MM.1S (cell line): ENCODE measurements at regions not wholly inside any gene's neighbourhood (a gene's known extent, or its start where the extent isn't known, plus 50 kb on each side); places are given as distances from the start of the nearest gene placed in this dataset.

Experiments
- DNase-seq: peaks from one replicate; pipeline ENCODE4 v3.0.0-alpha.2; 2015
- H2AFZ ChIP-seq: fragments of 300-600 bp; sonication (generic); 2 replicates; pipeline ENCODE4 v1.6.0; 2016; ENCODE audit warnings: antibody characterized with exemption, low read length
- H3F3A ChIP-seq: fragments of 300-600 bp; sonication (generic); 2 replicates; pipeline ENCODE4 v1.6.1; 2016; ENCODE audit warnings: mild to moderate bottlenecking, antibody characterized with exemption, low read length, moderate library complexity, mixed read lengths; ENCODE audit not compliant: insufficient read depth
- H3K27ac ChIP-seq: fragments of 300-600 bp; sonication (generic); 2 replicates; pipeline ENCODE4 v1.5.1; 2016; ENCODE audit warnings: mild to moderate bottlenecking, low read length
- H3K27me3 ChIP-seq: fragments of 300-600 bp; sonication (generic); replicated peaks from 2 replicates; pipeline ENCODE4 v1.6.0; 2016; ENCODE audit warnings: low read length; ENCODE audit not compliant: insufficient read depth
- H3K36me3 ChIP-seq: fragments of 300-600 bp; sonication (generic); replicated peaks from 2 replicates; pipeline ENCODE4 v1.6.1; 2016; ENCODE audit warnings: mild to moderate bottlenecking, low read length, mixed read lengths; ENCODE audit not compliant: insufficient read depth
- H3K4me1 ChIP-seq: fragments of 300-600 bp; sonication (generic); 2 replicates; pipeline ENCODE4 v1.6.1; 2016; ENCODE audit warnings: low read length, mixed read lengths
- H3K4me2 ChIP-seq: fragments of 300-600 bp; sonication (generic); 2 replicates; pipeline ENCODE4 v1.6.0; 2016; ENCODE audit warnings: low read depth, low read length
- H3K4me3 ChIP-seq: fragments of 300-600 bp; sonication (generic); 2 replicates; pipeline ENCODE4 v1.5.1; 2016; ENCODE audit warnings: low read length, mixed read lengths
- H3K79me2 ChIP-seq: fragments of 300-600 bp; sonication (generic); 2 replicates; pipeline ENCODE4 v1.6.1; 2016; ENCODE audit warnings: mixed run types, low read length, mixed read lengths
- H3K9ac ChIP-seq: fragments of 300-600 bp; sonication (generic); 2 replicates; pipeline ENCODE4 v1.6.1; 2016; ENCODE audit warnings: low read length, mixed read lengths
- H3K9me2 ChIP-seq: fragments of 300-600 bp; sonication (generic); replicated peaks from 2 replicates; pipeline ENCODE4 v1.6.1; 2016; ENCODE audit warnings: mild to moderate bottlenecking, low read length, mixed read lengths; ENCODE audit not compliant: insufficient read depth
- H3K9me3 ChIP-seq: fragments of 300-600 bp; sonication (generic); replicated peaks from 2 replicates; pipeline ENCODE4 v1.6.1; 2016; ENCODE audit warnings: mild to moderate bottlenecking, low read length, mixed read lengths; ENCODE audit not compliant: insufficient read depth
- H4K20me1 ChIP-seq: fragments of 300-600 bp; sonication (generic); 2 replicates; pipeline ENCODE4 v1.6.1; 2016; ENCODE audit warnings: mild to moderate bottlenecking, low read length, moderate library complexity, mixed read lengths; ENCODE audit not compliant: insufficient read depth
- CTCF ChIP-seq: fragments of 300-600 bp; sonication (generic); IDR thresholded peaks from 2 replicates; pipeline ENCODE4 v1.5.1; 2016; ENCODE audit warnings: antibody characterized with exemption, low read length, mixed read lengths
- EZH2 ChIP-seq: fragments of 300-600 bp; sonication (generic); optimal IDR thresholded peaks from 2 replicates; pipeline ENCODE3; 2017; ENCODE audit warnings: low read depth, mild to moderate bottlenecking, antibody characterized with exemption, low read length, mixed read lengths
- EZH2phosphoT487 ChIP-seq: fragments of 300-600 bp; sonication (generic); IDR thresholded peaks from 2 replicates; pipeline ENCODE4 v1.6.1; 2018; ENCODE audit warnings: antibody characterized with exemption, low read length

- H3K27me3 ChIP-seq = no peaks in the 10 kb centered on the region
- DNase-seq = no peak
- no peaks in the 10 kb centered on the region for H3K4me1 ChIP-seq
- H2AFZ ChIP-seq = no peak overlapping the region
- H3F3A ChIP-seq = no peaks in the 10 kb centered on the region
- no peaks in the 10 kb centered on the region for H3K9me3 ChIP-seq
- no peaks in the 10 kb centered on the region for H4K20me1 ChIP-seq
- H3K27ac ChIP-seq = no peak overlapping the region
- no peak overlapping the region for H3K4me2 ChIP-seq
- H3K79me2 ChIP-seq = no peaks in the 10 kb centered on the region
- H3K9ac ChIP-seq = no peak overlapping the region
- H3K9me2 ChIP-seq = no peaks in the 10 kb centered on the region
- H3K36me3 ChIP-seq = no peaks in the 10 kb centered on the region
- no peak for TF ChIP-seq CTCF
- TF ChIP-seq EZH2 = no peak
- no peak for TF ChIP-seq EZH2phosphoT487
- H3K4me3 ChIP-seq = no peak overlapping the region
These were observed 698.8 kb downstream of the DOK5 start for GRCh38 chr20:55174172-55174571.

- no peak overlapping the region for H3K9ac ChIP-seq
- no peak overlapping the region for H3K4me3 ChIP-seq
- no peak overlapping the region for H3K4me2 ChIP-seq
- H3F3A ChIP-seq = no peaks in the 10 kb centered on the region
- H3K79me2 ChIP-seq = no peaks in the 10 kb centered on the region
- no peak overlapping the region for H3K27ac ChIP-seq
- H3K4me1 ChIP-seq = no peaks in the 10 kb centered on the region
- no peaks in the 10 kb centered on the region for H3K9me3 ChIP-seq
- H3K27me3 ChIP-seq = no peaks in the 10 kb centered on the region
- H2AFZ ChIP-seq = no peak overlapping the region
- no peaks in the 10 kb centered on the region for H3K9me2 ChIP-seq
- no peak for DNase-seq
- H3K36me3 ChIP-seq = no peaks in the 10 kb centered on the region
- TF ChIP-seq EZH2 (no peak), CTCF (no peak), EZH2phosphoT487 (no peak)
- no peaks in the 10 kb centered on the region for H4K20me1 ChIP-seq
These were observed 698.2 kb downstream of the DOK5 start for GRCh38 chr20:55173601-55174000.

- Histone ChIP-seq H3K27me3 (no peaks in the 10 kb centered on the region), H3K4me2 (no peak overlapping the region)
- TF ChIP-seq CTCF (no peak), EZH2phosphoT487 (no peak), EZH2 (no peak)
These were observed 697.1 kb downstream of the DOK5 start for GRCh38 chr20:55172310-55173002.

More at GRCh38 chr20:55172310-55173002, 697.1 kb downstream of the DOK5 start:
- Histone ChIP-seq H3K4me3 (no peak overlapping the region), H3K4me1 (no peaks in the 10 kb centered on the region), H3K9me3 (no peaks in the 10 kb centered on the region), H4K20me1 (no peaks in the 10 kb centered on the region), H3K27ac (no peak overlapping the region), H3K9ac (no peak overlapping the region), H3K36me3 (no peaks in the 10 kb centered on the region), H3F3A (no peaks in the 10 kb centered on the region), H2AFZ (no peak overlapping the region), H3K79me2 (no peaks in the 10 kb centered on the region), H3K9me2 (no peaks in the 10 kb centered on the region)
- no peak for DNase-seq
